ENCODE measurements at regions not wholly inside any gene's neighbourhood (a gene's known extent, or its start where the extent isn't known, plus 50 kb on each side); places are given as distances from the start of the nearest gene placed in this dataset.

GRCh38 chr5:82523633-82524032, 245.5 kb upstream of the RPS23 start (continued):
- TF ChIP-seq ZBTB33 (IDR thresholded peaks at IDR 0.05) (no peak), FOXA1 (IDR thresholded peaks at IDR 0.05) (no peak), NR2F2 (IDR thresholded peaks at IDR 0.05) (no peak), EGR1 (IDR thresholded peaks at IDR 0.05; ENCODE audit: low read depth in 2 of 2) (no peak), YY1 (IDR thresholded peaks at IDR 0.05) (no peak), TAF1 (conservative IDR thresholded peaks at IDR 0.05) (no peak)

- 88% methylated on average over 7 of the region's 7 CpGs for WGBS
- no peaks in the 10 kb centered on the region for H3K36me3 ChIP-seq (ENCODE audit: control insufficient read depth in 4 of 4, insufficient read depth in 3 of 4, low read depth in 1 of 4, low read length in 3 of 4)
- H3K9ac ChIP-seq (ENCODE audit: low read depth in 1 of 2, low read length in 2 of 2) = no peak overlapping the region
- no peaks in the 10 kb centered on the region for H3K4me1 ChIP-seq (ENCODE audit: control insufficient read depth in 4 of 4, insufficient read depth in 4 of 4, low read length in 3 of 4)
- H3K4me3 ChIP-seq (ENCODE audit: low read depth in 1 of 3, low read length in 3 of 3) = no peak overlapping the region
- TF ChIP-seq REST (IDR thresholded peaks at IDR 0.05) = no peak
- TF ChIP-seq HNF4G (IDR thresholded peaks at IDR 0.05) = no peak
- no peak for TF ChIP-seq ATF3 (IDR thresholded peaks at IDR 0.05)
- TF ChIP-seq TAF1 (conservative IDR thresholded peaks at IDR 0.05) = no peak
- no peak for TF ChIP-seq HNF4A (conservative IDR thresholded peaks at IDR 0.05)
- no peak for TF ChIP-seq YY1 (IDR thresholded peaks at IDR 0.05)
- TF ChIP-seq SP1 (IDR thresholded peaks at IDR 0.05) = no peak
- no peak for TF ChIP-seq JUND (IDR thresholded peaks at IDR 0.05)
- TF ChIP-seq FOXA2 (IDR thresholded peaks at IDR 0.05) = no peak
- no peak for TF ChIP-seq NR2F2 (IDR thresholded peaks at IDR 0.05)
- TF ChIP-seq MAX (IDR thresholded peaks at IDR 0.05) = no peak
- TF ChIP-seq FOXA1 (IDR thresholded peaks at IDR 0.05) = no peak
- TF ChIP-seq ZBTB33 (IDR thresholded peaks at IDR 0.05) = no peak
- no peak overlapping the region for H3K27ac ChIP-seq (ENCODE audit: low read depth in 1 of 2, low read length in 2 of 2)
- no peak for DNase-seq (ENCODE audit: low spot score)
- no peaks in the 10 kb centered on the region for H3K27me3 ChIP-seq (ENCODE audit: control insufficient read depth in 4 of 4, insufficient read depth in 4 of 4, low read length in 3 of 4)
- H3K9me3 ChIP-seq (ENCODE audit: control insufficient read depth in 4 of 4, low read length in 3 of 4) = no peaks in the 10 kb centered on the region
Observed at GRCh38 chr5:82522897-82523296, 244.7 kb upstream of the RPS23 start.
